ENCODE measurements at regions not wholly inside any gene's neighbourhood (a gene's known extent, or its start where the extent isn't known, plus 50 kb on each side); places are given as distances from the start of the nearest gene placed in this dataset.

GRCh38 chr11:100419518-100419917, 267.6 kb upstream of the ARHGAP42 start:
- TF ChIP-seq ZNF274 (IDR thresholded peaks at IDR 0.05; ENCODE audit: borderline replicate concordance, extremely low read depth, low read length) (no peak), MAX (IDR thresholded peaks at IDR 0.05) (no peak), CTCF (IDR thresholded peaks at IDR 0.05; ENCODE audit: control extremely low read depth in 1 of 3, insufficient read depth in 1 of 3, low read depth in 1 of 3, low read length in 3 of 3) (no peak), POLR2AphosphoS5 (IDR thresholded peaks at IDR 0.05; ENCODE audit: low read depth, low read length) (no peak), NANOG (IDR thresholded peaks at IDR 0.05; ENCODE audit: insufficient read depth, low read depth, low read length, poor library complexity, severe bottlenecking) (no peak), HDAC6 (IDR thresholded peaks at IDR 0.05; ENCODE audit: low read depth, low read length) (no peak), EP300 (IDR thresholded peaks at IDR 0.05; ENCODE audit: borderline replicate concordance in 1 of 2, low read depth in 2 of 2, low read length in 2 of 2) (no peak), POLR2A (IDR thresholded peaks at IDR 0.05; ENCODE audit: control extremely low read depth in 1 of 2, low read depth in 2 of 2, low read length in 2 of 2) (no peak), EZH2 (IDR thresholded peaks at IDR 0.05; ENCODE audit: low read depth, low read length, severe bottlenecking) (no peak), YY1 (IDR thresholded peaks at IDR 0.05; ENCODE audit: low read depth, low read length) (no peak), SP1 (IDR thresholded peaks at IDR 0.05; ENCODE audit: low read depth, low read length) (no peak), CBX5 (IDR thresholded peaks at IDR 0.05; ENCODE audit: low read depth, low read length) (no peak)
